ENCODE measurements at regions not wholly inside any gene's neighbourhood (a gene's known extent, or its start where the extent isn't known, plus 50 kb on each side); places are given as distances from the start of the nearest gene placed in this dataset.
A peak's percentile ranks its signal among the peaks of the same experiment; 100 is the strongest.

DNA sequence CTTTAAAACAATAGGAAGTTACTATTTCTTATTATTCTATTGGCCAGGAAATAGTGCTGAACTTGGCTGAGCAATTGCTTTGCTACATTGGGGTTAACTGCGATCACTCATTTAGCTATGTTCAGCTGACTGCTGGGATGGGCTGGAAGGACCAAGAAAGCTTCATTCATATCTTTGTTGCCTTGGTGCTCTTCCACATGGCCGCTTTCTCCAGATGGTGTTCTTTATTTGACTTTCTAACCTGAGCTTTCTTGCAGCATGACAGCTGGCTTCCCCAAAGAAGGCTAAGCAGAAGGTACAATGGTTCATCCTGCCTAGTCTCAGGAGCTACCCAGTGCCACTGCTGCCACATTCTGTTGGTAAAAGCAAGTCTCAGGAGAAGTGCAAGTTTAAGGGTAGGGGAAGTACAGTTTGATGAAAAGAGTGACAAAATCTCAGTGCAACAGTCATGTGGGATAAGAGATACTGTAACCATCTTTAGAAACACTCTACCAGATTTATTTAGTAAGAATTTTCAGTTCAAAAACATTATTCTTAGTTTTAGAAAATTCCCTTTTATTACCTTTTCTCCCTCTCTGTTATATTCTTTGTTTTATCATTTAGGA lies 180.6 kb upstream of the RBMS1 start:
- DNase-seq (ENCODE audit: low spot score), result no peak

DNA sequence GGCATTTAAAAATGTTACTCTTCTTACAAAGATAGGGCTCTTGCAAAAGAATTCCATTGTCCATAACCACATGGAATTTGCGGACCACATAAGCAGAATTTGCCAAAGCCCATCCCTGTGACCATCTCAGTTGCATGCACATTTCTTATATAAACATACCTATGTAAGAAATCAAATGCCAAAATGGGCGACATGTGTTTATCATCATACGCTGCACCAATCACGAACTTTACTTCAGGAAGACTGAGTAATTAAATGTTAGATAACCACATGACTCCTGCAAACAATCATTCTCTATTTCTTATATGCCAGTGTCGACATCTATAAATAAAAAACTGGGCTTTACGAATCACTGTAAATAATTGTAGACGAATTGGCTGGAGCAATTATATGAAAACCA lies 186.1 kb upstream of the RBMS1 start:
- DNase-seq (ENCODE audit: low spot score), result no peak

DNA sequence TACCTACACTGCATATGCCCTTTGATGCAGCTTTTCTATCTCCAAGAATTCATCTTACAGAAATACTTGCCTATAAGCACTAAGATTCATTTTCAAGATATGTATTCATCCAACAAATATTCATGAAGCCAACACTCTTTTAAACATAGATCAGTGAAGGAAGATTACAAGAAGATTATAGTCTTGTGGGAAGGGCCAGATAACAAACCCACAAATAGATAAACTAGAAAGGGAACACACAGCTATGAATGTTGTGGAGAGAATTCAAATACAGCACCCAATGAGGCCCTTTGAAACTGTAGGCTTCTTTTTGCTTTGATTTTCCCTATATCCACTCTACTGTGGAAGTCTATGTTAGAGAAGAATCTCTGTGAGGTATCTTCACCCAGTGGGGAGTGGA lies 186.7 kb upstream of the RBMS1 start:
- DNase-seq (ENCODE audit: low spot score), result no peak

DNA sequence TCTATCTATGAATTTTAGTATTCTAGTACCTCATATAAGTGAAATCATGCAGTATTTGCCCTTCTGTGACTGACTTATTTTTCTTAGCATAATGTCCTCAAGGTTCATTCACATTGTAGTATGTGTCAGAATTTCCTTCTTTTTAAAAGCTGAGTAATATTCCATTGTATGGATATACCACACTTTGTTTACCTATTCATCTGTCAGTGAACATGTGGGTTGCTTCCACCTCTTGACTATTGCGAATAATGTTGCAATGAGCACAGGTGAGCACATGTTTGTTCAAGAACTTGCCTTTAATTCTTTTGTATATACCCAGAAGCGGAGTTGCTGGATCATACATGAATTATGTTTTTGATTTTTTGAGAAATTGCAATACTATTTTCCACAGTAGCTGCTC lies 187.4 kb upstream of the RBMS1 start:
- DNase-seq (ENCODE audit: low spot score), result no peak

DNA sequence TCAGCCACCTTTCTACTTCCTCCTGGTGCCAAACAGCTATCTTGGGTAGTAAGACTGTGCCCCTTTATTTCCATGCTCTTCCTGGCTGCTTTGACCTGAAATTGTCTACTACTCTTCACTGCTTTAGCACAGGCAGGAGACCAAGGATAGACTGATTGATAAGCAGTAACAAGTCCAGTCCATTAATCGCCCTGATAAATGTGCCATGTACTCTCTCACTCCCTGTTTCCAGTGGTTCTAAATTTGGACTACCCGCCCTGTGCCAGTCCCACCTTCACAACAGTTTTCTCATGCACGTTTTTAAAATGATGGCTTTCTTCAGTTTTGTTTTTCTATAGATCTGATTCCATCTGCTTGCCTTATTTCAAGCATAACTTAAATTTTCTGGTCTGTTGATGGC lies 189.6 kb upstream of the RBMS1 start:
- no peak for DNase-seq (ENCODE audit: low spot score)

DNA sequence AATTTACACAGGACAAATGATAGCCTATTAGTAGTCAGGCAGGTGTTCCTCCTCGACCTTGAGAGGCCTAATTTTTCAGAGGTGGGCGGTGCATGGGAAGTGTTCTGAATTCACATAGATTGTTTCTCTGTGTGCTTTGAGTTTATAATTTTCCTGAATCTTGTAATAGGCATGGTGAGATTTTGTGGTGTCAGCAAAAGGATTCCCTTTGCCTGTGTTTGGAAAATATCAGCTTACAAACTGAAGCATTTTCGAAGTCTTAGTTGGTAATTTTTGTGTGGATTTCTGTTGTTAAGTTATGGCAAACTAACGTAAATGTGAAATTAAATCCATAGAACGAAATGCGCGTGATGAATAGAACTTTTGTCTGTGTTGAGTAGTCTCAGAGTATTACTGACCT lies 194.0 kb upstream of the RBMS1 start:
- DNase-seq (ENCODE audit: low spot score), result no peak

DNA sequence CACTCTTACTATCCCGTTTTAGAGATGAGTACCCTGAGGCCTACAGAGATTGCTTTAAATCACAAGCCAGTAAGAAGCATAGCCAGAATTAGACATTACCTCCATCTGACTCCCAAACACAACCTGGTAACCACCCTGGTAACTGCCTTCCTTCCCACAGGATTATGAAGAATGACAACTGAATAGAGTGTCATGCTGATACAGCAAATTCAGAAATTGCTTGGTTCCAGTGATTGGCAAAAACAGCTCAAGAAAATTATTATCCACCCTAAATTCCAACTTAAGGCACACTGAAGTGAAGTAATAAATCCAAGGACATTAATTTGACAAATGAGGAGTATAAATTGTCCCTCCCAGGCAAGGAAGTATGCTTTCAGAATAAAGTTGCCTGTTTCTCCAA lies 195.8 kb upstream of the RBMS1 start:
- DNase-seq (ENCODE audit: low spot score), result no peak

DNA sequence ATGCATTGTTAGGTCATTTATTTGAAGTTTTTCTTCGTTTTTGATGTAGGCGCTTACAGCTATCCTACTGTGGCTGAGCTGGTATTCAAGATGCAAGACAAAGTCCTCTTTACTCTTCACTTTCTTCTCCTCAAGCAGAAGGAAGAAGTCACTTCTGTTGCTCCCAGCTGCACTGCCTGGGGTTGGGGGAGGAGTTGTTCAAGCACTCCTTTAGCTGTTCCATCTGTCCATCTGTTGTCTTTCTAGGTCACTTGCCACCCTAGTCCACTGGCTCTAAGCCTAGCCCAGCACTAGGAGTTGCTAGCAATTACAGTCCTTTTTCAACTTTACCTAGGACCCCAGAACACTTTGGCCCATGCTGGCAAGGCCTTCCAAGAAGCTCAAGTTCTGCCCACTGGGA lies 200.6 kb upstream of the RBMS1 start:
- DNase-seq (ENCODE audit: low spot score), result no peak

DNA sequence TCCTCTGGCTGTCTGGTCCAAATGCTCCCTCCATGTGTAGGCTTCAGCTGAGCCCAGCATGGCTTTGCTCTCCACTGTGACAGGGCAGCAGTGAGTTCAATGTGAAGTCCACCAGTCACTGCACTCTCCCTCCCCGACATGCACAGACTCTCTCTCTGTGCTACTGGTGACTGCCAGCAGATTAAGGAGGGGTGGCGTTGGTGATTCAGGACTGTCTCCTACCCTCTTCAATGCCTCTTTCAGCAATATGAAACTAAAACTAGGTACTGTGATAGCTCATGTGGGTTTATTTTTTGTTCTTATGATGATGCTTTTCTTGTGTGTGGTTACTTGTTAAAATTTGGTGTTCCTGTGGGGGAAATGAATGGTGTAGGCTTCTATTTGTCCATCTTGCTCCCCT lies 201.0 kb upstream of the RBMS1 start:
- no peak for DNase-seq (ENCODE audit: low spot score)

DNA sequence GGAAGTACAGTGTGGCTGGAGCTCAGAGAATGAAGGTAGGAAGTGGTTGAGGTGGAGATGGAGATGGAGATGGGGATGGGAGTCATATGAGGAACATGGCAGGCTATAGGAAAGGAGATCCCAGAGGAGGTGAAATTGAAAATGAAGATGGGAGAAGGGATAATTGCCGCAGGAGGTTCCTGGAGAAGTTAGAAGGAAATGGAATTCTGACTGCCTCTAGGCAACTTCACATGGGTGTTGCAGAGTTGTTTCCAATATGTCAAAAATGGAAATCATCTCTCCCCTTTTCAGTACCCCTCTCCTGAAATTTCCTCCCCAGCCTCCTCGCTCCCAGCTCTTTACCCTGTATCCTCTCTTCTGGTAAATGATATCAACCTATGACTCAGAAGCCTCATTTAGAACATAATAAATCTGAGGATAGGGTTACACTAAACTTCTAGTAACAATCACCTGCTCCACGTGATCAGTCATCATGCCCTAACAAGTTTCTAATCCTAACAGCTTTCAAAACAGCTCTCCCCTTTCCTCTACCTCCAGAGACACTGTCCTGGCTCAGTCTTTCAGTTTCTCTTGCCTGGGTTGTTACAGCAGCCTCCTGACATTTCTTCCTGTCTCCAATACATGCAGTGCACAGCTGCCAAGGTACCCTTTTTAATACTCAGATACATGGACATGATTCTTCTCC lies 201.9 kb upstream of the RBMS1 start:
- no peak for DNase-seq (ENCODE audit: low spot score)

DNA sequence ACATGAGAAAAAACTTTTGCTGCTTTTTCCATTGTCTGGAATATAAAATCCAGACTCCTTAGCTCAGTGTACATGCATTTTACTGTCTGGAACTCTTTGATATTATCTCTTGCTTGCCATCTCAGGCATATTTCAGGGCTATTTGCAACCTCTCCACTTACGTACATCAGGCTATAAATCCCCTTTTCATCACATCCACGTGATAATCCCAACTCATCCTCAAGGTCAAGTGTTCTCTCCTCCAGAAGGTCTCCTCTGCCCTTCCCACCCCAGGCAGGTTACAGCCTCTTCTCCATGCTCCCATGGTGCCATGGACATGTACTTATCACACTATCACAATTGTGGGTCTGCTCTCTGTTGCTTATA lies 202.5 kb upstream of the RBMS1 start:
- no peak for DNase-seq (ENCODE audit: low spot score)

DNA sequence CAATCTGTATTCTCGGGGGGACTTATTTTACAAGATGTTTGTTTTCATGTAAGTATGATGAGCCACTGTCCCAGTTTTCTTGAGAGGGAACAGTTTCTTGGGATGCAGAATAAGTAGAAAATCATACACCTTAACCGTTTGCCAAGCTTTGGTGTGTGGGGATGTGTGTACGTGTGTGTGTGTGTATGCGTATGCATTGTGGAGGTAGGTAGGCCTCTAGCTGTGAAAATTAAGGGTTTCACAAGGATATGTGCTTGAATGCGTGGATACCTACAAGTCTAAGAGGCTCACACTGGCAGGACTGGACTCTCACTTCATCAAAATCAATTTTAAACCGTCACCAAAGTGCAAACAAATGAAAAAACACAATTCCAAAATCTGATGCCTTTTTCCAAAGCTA lies 204.2 kb upstream of the RBMS1 start:
- no peak for DNase-seq (ENCODE audit: low spot score)

DNA sequence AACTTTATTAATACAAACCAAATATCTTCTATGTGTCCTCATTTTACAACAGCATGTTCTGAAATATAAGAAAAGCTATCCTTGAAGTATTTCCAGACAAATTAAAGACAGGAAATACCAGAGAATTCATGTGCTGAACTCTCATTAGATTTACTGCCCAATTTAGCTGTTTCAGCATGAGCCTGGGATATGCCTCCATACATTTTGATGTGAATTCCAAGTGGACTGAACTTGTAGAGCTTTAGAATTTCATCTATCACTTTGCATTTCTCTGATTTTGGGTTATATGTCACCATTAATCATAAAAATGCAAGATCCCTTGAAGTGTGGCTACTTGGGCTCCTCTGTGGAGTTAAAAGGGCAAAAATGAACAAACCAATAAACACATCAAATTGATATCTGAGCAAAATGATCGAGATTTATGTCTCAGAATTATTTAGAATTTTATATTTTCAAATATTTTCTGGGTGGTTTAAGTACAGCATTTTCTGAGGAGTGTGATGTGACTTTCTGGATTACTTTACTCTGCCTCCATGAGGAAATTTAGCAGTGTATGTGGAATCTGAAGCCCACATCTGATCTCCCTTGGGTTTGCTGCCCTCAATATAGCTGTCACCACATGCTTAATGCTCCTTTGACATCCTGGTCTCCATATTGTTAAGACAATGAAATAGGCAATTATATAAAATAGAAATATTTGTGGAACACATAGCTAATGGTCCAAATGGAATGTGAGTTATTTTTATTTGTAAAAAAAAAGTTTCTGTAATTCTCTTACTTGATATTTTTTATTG lies 206.6 kb upstream of the RBMS1 start:
- DNase-seq (ENCODE audit: low spot score), result no peak

DNA sequence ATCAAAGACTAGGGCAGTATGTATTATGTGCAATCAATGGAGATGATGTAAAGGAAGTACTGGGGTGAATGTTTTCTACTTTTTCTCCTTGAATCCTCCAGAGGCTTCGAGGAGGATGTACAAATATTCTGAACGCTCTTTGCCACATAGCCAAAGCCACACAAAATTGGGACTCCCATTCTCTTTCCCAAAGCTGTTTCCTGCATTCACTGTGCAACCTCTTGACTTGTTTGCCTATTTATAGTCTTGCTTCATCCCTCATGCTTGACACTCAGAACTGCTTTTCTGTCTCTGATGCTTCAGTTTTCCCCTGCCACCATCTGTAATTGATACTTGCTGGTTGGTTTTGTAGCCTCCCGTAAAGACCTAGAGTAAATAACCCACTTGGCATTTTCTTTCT lies 208.2 kb upstream of the RBMS1 start:
- no peak for DNase-seq (ENCODE audit: low spot score)

DNA sequence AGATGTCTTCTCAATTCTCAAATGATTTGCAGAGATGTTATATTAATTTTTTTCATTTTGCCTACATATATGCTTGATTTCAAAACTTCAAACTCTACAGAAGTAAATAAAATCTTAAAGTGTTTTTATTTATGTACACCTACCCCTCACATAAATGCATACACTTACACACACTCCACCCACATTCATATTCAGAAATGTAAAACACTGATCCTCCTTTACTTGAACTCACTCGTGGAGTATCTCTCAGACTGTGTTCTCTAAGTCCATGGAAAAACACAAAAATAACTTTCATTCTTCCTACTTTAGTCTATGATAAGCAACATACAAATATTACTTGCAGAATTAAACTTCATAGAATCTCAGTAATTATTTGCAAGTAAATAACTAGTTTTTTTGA lies 209.1 kb upstream of the RBMS1 start:
- DNase-seq (ENCODE audit: low spot score), result no peak

DNA sequence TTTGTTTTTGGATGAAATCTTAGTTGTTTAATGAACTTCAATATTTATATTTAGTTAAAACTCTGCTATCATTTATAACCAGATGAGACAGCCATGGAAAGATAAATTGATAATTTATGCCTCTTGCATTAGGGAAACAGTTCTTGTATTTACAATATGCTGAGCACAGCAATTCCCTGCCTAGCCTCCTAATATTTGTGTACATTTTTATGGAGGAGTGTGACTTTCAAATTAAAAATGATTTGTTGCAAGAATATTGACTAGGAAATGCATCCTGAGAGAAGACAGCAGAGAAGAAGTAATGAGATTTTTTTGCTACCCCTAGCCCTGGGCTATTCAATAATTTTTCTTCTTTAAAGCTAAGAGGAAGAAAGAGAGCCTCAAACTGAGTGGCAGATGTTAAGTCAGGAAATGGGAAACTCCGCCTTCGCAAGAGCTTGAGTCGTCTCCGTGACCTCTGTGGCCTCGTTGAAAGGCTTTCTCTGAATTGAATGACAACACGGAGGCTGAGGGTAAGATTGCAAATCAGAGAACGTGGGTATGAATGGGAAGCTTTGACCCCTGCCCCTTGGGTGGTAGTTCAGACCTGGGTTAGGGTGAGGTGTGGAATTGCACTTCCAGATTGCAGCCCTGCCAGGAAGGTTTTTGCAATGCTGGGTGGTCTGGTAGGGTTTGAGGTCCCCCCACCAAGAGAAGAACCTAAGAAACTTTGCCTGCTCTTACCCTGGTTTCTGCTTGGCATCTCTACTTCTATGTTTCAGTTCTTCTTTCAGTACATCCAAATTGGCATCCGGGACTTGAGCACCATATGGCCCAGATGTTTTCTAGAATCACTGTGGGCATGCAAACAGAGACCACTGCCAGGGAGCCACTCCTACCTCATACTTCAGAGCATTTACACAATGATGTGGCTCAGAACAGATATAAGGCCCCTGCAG lies 210.3 kb upstream of the RBMS1 start:
- peak; percentile 78 for DNase-seq (ENCODE audit: low spot score)

DNA sequence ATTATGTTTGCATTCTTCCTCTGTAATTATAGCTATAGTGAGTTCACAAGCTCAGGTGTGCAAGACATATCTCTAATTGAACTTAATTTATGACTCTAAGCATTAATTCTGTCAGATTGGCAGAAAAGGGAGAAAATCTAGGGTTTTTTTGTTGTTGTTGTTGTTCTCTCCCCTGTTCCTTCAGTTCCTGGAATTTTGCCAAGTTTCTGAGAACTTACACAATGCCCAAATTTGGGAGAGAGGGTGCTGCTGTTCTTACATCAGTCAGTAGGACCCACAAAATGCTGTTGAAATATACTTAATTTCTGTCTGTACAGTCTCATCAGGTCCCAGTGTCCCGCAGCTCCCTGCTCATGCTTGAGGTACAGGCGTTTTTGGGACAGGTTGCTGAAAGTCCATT lies 221.8 kb upstream of the RBMS1 start:
- no peak for DNase-seq (ENCODE audit: low spot score)

DNA sequence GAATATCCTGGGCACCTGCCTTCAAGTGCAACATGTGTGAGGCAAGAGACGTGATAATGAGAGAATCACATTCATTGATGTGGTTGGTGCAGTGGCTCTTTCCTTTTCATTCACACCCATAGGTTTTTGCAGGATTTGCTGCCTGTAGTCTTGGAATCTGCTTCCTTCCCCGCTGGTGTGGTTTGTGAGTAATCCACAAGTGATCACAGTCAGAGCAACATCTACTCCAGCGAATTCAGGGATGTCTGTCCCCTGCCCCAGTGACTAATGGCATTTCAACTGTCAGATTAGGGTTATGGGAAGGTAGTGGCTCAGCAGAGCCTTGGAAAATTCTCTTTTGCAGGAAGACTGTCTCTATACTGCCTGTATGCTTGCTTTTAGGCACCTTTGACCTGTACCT lies 225.5 kb upstream of the RBMS1 start:
- no peak for DNase-seq (ENCODE audit: low spot score)

DNA sequence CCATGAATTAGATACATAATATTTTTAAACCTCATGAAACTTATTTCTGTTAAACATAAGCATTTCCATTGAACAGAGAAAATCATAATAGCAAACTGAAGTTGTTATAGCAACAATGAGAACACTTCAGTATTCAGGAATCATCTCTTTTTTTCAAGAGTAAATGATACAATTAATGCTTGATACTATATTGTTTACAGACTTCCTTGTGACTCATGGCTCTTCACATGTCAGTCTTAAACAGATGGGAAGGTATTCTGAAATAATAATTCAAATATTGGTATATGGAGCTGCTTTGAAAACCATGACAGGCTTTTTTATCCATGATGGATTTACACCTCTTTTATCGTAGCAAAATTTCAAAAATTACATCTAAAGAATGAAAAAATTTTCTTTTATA lies 226.5 kb upstream of the RBMS1 start:
- DNase-seq (ENCODE audit: low spot score), result no peak

DNA sequence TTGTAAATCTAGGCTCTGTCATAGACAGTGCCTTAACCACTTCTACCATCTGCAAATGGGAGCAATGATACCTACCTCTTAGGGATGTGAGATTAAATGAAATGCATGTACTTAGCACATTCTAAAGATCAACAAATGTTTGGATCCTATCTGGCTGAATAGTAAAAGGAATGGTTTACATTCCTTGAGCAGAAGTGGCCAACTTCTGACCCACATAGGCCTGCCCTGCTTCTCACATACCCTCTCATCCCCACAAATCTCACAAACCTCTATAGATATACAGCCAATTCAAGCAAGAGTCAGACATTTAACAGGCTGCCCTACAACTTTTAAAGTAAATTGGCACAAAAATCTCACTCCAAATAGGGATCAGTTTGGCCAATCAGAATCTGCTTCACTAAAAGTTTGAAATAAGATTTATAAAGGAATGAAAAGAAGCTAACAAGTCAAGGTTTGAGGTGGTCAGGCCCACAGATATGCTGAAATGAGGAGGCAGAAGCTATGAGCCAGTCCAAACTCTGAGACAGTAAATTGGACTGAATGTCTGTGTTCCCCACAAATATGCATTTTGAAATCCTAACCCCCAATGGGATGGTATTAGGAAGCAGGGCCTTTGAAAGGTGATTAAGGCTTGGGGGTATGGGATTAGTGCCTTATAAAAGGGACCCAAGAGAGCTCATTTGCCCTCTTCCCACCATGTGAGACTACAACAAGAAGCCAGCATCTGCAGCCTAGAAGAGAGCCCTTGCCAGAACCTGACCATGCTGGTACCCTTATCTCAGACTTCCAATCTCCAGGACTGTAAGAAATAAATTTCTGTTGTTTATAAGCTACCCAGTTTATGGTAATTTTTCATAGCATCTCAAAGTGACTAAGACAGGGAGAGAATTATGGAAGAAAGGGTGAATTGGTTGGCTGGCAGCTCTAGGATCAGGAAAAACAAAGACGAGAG lies 227.8 kb upstream of the RBMS1 start:
- DNase-seq (ENCODE audit: low spot score), result no peak

DNA sequence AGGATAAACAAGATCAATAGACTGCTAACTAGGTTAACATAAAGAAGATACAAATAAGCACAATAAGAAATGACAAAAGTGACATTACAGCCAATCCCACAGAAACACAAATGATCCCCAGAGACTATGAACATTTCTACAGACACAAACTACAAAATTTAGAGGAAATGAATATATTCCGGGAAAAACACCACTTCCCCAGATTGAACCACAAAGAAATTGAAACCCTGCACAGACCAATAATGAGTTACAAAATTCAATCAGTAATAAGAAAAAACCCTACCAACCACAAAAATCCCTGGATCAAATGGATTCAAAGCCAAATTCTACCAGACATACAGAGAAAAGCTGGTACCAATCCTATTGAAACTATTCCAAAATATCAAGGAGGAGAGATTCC lies 232.4 kb upstream of the RBMS1 start:
- no peak for DNase-seq (ENCODE audit: low spot score)
